GM23338 (cell line): ENCODE measurements at regions not wholly inside any gene's neighbourhood (a gene's known extent, or its start where the extent isn't known, plus 50 kb on each side); places are given as distances from the start of the nearest gene placed in this dataset.

ENCODE experiments used
- ATAC-seq: fragments of 200-7000 bp; cut with Tn5 transposase; 3 replicates; pipeline ENCODE4 v1.9.1; 2020
- DNase-seq: peaks from one replicate; pipeline ENCODE4 v3.0.0-alpha.2; 2015; ENCODE audit warnings: low spot score
- H2AFZ ChIP-seq: fragments of 200-600 bp; sonication (generic); 2 replicates; pipeline ENCODE4 v1.8.0; 2016; ENCODE audit warnings: antibody characterized with exemption, mild to moderate bottlenecking, moderate library complexity
- H3F3A ChIP-seq: fragments of 200-600 bp; sonication (generic); replicated peaks from 2 replicates; pipeline ENCODE4 v1.8.0; 2017; ENCODE audit warnings: antibody characterized with exemption, mixed run types, low read depth
- H3K27ac ChIP-seq: fragments of 200-600 bp; sonication (generic); 2 replicates; pipeline ENCODE4 v1.6.1; 2016; ENCODE audit warnings: low read depth
- H3K27me3 ChIP-seq: fragments of 200-600 bp; sonication (generic); 2 replicates; pipeline ENCODE4 v1.8.0; 2016; ENCODE audit warnings: mild to moderate bottlenecking, mixed run types, moderate library complexity; ENCODE audit not compliant: insufficient read depth
- H3K36me3 ChIP-seq: fragments of 200-600 bp; sonication (generic); 2 replicates; pipeline ENCODE4 v1.8.0; 2016; ENCODE audit warnings: mild to moderate bottlenecking; ENCODE audit not compliant: insufficient read depth
- H3K4me1 ChIP-seq: fragments of 200-600 bp; sonication (generic); 2 replicates; pipeline ENCODE4 v1.8.0; 2016; ENCODE audit warnings: mild to moderate bottlenecking, moderate library complexity; ENCODE audit not compliant: insufficient read depth
- H3K4me2 ChIP-seq: fragments of 200-600 bp; sonication (generic); 2 replicates; pipeline ENCODE4 v1.7.1; 2017; ENCODE audit warnings: mixed run types
- H3K4me3 ChIP-seq: fragments of 200-600 bp; sonication (generic); 2 replicates; pipeline ENCODE4 v1.6.1; 2016; ENCODE audit warnings: mixed run types
- H3K79me2 ChIP-seq: fragments of 200-600 bp; sonication (generic); replicated peaks from 2 replicates; pipeline ENCODE4 v1.8.0; 2017; ENCODE audit warnings: mild to moderate bottlenecking; ENCODE audit not compliant: insufficient read depth
- H3K9me2 ChIP-seq: fragments of 200-600 bp; sonication (generic); 2 replicates; pipeline ENCODE4 v1.8.0; 2017; ENCODE audit not compliant: insufficient read depth
- H4K20me1 ChIP-seq: fragments of 200-600 bp; sonication (generic); replicated peaks from 2 replicates; pipeline ENCODE4 v1.8.0; 2017; ENCODE audit warnings: mild to moderate bottlenecking; ENCODE audit not compliant: insufficient read depth
- H3K27ac Mint-ChIP-seq: 2 replicates; pipeline ENCODE4 v1.8.0; 2020; ENCODE audit warnings: inconsistent platforms, mild to moderate bottlenecking, moderate library complexity, mixed read lengths
- H3K27me3 Mint-ChIP-seq: 3 replicates; pipeline ENCODE4 v1.8.0; 2022; ENCODE audit warnings: low read depth, mild to moderate bottlenecking, moderate library complexity, mixed read lengths, inconsistent platforms; ENCODE audit not compliant: insufficient read depth, poor library complexity
- H3K36me3 Mint-ChIP-seq: 3 replicates; pipeline ENCODE4 v1.8.0; 2021; ENCODE audit warnings: low read depth, mild to moderate bottlenecking, inconsistent platforms, moderate library complexity, mixed read lengths
- H3K4me1 Mint-ChIP-seq: 3 replicates; pipeline ENCODE4 v1.8.0; 2020; ENCODE audit warnings: mild to moderate bottlenecking, inconsistent platforms, mixed read lengths
- H3K4me3 Mint-ChIP-seq: 3 replicates; pipeline ENCODE4 v1.8.0; 2021; ENCODE audit warnings: moderate library complexity, mild to moderate bottlenecking, inconsistent platforms, mixed read lengths
- H3K9me3 Mint-ChIP-seq: 3 replicates; pipeline ENCODE4 v1.8.0; 2020; ENCODE audit warnings: moderate library complexity, mild to moderate bottlenecking, inconsistent platforms, mixed read lengths
- CREB1 ChIP-seq: fragments of 250-450 bp; sonication (Bioruptor Pico); IDR thresholded peaks from 2 replicates; pipeline ENCODE4 v1.5.0; 2020; ENCODE audit warnings: low read depth, mild to moderate bottlenecking, moderate library complexity
- CTCF ChIP-seq, 2 experiments: fragments of 200-600 bp in 1 of 2; sonication (generic) in 1 of 2; conservative IDR thresholded peaks; 2 replicates each; pipeline versions ENCODE4 v1.5.1 to v1.6.1; 2016 to 2017; ENCODE audit warnings: antibody characterized with exemption in 2 of 2, low read depth in 2 of 2, mild to moderate bottlenecking in 2 of 2, moderate library complexity in 1 of 2
- EZH2 ChIP-seq: fragments of 200-600 bp; sonication (generic); IDR thresholded peaks from one replicate; pipeline ENCODE4 v1.8.0; 2017; ENCODE audit warnings: antibody characterized with exemption, mild to moderate bottlenecking, low read depth; ENCODE audit not compliant: unreplicated experiment
- EZH2phosphoT487 ChIP-seq: fragments of 200-600 bp; sonication (generic); IDR thresholded peaks from one replicate; pipeline ENCODE4 v1.8.1; 2018; ENCODE audit warnings: antibody characterized with exemption; ENCODE audit not compliant: unreplicated experiment
- JUNB ChIP-seq: IDR thresholded peaks from one replicate; pipeline ENCODE4 v1.6.1; 2016; ENCODE audit warnings: antibody characterized with exemption; ENCODE audit not compliant: unreplicated experiment
- NANOG ChIP-seq: IDR thresholded peaks from 2 replicates; pipeline ENCODE4 v1.6.1; 2016; ENCODE audit warnings: antibody characterized with exemption, borderline replicate concordance
- POLR2AphosphoS5 ChIP-seq: IDR thresholded peaks from 2 replicates; pipeline ENCODE4 v1.6.1; 2016; ENCODE audit warnings: antibody characterized with exemption, low read depth
- REST ChIP-seq: IDR thresholded peaks from one replicate; pipeline ENCODE4 v1.6.1; 2018; ENCODE audit warnings: antibody characterized with exemption; ENCODE audit not compliant: unreplicated experiment
- STAT1 ChIP-seq: IDR thresholded peaks from one replicate; pipeline ENCODE4 v1.6.1; 2016; ENCODE audit warnings: antibody characterized with exemption; ENCODE audit not compliant: unreplicated experiment
- ZNF114 ChIP-seq: fragments of 250-450 bp; sonication (Bioruptor Pico); IDR thresholded peaks from 2 replicates; pipeline ENCODE4 v1.5.0; 2020; ENCODE audit warnings: mild to moderate bottlenecking, moderate library complexity
- ZNF331 ChIP-seq: fragments of 250-450 bp; sonication (Bioruptor Pico); IDR thresholded peaks from 2 replicates; pipeline ENCODE4 v1.5.0; 2020; ENCODE audit warnings: low read depth, mild to moderate bottlenecking, moderate library complexity
- TF ChIP-seq, protein P1 (sequence below): fragments of 250-450 bp; sonication (Bioruptor Pico); IDR thresholded peaks from 2 replicates; pipeline ENCODE4 v1.5.0; 2020; ENCODE audit warnings: mild to moderate bottlenecking, moderate library complexity
- TF ChIP-seq, protein P2 (sequence below): IDR thresholded peaks from 2 replicates; pipeline ENCODE4 v1.6.1; 2016; ENCODE audit warnings: antibody characterized with exemption

- Mint-ChIP-seq H3K27ac (no peak overlapping the region), H3K4me3 (no peak overlapping the region), H3K27me3 (peaks cover 2% of the 10 kb centered on the region), H3K36me3 (no peaks in the 10 kb centered on the region; the same call in 2 of the 3 replicates), H3K9me3 (no peaks in the 10 kb centered on the region), H3K4me1 (peaks cover 4% of the 10 kb centered on the region; the same call in 2 of the 3 replicates)
- Histone ChIP-seq H3K27ac (no peak overlapping the region), H2AFZ (no peak overlapping the region), H3K9me2 (0 out of 2 replicates have a peak, but pooled peaks cover 2% of the 10 kb centered on the region), H3K4me2 (no peak overlapping the region), H3K27me3 (no peaks in the 10 kb centered on the region), H3K4me3 (no peak overlapping the region), H3F3A (no peaks in the 10 kb centered on the region), H3K79me2 (no peaks in the 10 kb centered on the region), H3K36me3 (no peaks in the 10 kb centered on the region), H4K20me1 (no peaks in the 10 kb centered on the region), H3K4me1 (no peaks in the 10 kb centered on the region)
- no peak for TF ChIP-seq EZH2phosphoT487
- TF ChIP-seq CTCF (conservative IDR thresholded peaks at IDR 0.05; ENCODE audit: low read depth in 2 of 2) = no peak
- no peak for TF ChIP-seq CREB1
- TF ChIP-seq JUNB = no peak
- TF ChIP-seq, protein P1, sequence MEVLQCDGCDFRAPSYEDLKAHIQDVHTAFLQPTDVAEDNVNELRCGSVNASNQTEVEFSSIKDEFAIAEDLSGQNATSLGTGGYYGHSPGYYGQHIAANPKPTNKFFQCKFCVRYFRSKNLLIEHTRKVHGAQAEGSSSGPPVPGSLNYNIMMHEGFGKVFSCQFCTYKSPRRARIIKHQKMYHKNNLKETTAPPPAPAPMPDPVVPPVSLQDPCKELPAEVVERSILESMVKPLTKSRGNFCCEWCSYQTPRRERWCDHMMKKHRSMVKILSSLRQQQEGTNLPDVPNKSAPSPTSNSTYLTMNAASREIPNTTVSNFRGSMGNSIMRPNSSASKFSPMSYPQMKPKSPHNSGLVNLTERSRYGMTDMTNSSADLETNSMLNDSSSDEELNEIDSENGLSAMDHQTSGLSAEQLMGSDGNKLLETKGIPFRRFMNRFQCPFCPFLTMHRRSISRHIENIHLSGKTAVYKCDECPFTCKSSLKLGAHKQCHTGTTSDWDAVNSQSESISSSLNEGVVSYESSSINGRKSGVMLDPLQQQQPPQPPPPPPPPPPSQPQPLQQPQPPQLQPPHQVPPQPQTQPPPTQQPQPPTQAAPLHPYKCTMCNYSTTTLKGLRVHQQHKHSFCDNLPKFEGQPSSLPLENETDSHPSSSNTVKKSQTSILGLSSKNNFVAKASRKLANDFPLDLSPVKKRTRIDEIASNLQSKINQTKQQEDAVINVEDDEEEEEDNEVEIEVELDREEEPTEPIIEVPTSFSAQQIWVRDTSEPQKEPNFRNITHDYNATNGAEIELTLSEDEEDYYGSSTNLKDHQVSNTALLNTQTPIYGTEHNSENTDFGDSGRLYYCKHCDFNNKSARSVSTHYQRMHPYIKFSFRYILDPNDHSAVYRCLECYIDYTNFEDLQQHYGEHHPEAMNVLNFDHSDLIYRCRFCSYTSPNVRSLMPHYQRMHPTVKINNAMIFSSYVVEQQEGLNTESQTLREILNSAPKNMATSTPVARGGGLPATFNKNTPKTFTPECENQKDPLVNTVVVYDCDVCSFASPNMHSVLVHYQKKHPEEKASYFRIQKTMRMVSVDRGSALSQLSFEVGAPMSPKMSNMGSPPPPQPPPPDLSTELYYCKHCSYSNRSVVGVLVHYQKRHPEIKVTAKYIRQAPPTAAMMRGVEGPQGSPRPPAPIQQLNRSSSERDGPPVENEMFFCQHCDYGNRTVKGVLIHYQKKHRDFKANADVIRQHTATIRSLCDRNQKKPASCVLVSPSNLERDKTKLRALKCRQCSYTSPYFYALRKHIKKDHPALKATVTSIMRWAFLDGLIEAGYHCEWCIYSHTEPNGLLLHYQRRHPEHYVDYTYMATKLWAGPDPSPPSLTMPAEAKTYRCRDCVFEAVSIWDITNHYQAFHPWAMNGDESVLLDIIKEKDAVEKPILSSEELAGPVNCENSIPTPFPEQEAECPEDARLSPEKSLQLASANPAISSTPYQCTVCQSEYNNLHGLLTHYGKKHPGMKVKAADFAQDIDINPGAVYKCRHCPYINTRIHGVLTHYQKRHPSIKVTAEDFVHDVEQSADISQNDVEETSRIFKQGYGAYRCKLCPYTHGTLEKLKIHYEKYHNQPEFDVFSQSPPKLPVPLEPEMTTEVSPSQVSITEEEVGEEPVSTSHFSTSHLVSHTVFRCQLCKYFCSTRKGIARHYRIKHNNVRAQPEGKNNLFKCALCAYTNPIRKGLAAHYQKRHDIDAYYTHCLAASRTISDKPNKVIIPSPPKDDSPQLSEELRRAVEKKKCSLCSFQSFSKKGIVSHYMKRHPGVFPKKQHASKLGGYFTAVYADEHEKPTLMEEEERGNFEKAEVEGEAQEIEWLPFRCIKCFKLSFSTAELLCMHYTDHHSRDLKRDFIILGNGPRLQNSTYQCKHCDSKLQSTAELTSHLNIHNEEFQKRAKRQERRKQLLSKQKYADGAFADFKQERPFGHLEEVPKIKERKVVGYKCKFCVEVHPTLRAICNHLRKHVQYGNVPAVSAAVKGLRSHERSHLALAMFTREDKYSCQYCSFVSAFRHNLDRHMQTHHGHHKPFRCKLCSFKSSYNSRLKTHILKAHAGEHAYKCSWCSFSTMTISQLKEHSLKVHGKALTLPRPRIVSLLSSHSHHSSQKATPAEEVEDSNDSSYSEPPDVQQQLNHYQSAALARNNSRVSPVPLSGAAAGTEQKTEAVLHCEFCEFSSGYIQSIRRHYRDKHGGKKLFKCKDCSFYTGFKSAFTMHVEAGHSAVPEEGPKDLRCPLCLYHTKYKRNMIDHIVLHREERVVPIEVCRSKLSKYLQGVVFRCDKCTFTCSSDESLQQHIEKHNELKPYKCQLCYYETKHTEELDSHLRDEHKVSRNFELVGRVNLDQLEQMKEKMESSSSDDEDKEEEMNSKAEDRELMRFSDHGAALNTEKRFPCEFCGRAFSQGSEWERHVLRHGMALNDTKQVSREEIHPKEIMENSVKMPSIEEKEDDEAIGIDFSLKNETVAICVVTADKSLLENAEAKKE = no peak
- no peak for TF ChIP-seq REST
- TF ChIP-seq ZNF114 (CRISPR knock-in tag) = no peak
- no peak for TF ChIP-seq STAT1
- TF ChIP-seq ZNF331 (CRISPR knock-in tag) = no peak
- TF ChIP-seq POLR2AphosphoS5 = no peak
- TF ChIP-seq, protein P2, sequence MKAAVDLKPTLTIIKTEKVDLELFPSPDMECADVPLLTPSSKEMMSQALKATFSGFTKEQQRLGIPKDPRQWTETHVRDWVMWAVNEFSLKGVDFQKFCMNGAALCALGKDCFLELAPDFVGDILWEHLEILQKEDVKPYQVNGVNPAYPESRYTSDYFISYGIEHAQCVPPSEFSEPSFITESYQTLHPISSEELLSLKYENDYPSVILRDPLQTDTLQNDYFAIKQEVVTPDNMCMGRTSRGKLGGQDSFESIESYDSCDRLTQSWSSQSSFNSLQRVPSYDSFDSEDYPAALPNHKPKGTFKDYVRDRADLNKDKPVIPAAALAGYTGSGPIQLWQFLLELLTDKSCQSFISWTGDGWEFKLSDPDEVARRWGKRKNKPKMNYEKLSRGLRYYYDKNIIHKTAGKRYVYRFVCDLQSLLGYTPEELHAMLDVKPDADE = no peak
- TF ChIP-seq EZH2 = no peak
- no peak for TF ChIP-seq NANOG
- DNase-seq (no peak), ATAC-seq (no peak)
Observed at GRCh38 chr3:83622526-83622925, 1336.3 kb upstream of the CADM2 start.
